B cell (primary cell): ENCODE measurements at regions not wholly inside any gene's neighbourhood (a gene's known extent, or its start where the extent isn't known, plus 50 kb on each side); places are given as distances from the start of the nearest gene placed in this dataset.

Source experiments
- ATAC-seq: fragments of 200-7000 bp; cut with Tn5 transposase; one replicate; pipeline ENCODE4 v1.10.0; 2021; ENCODE audit warnings: low read depth, mild to moderate bottlenecking, moderate number of reproducible peaks, moderate library complexity
- CTCF ChIA-PET: fragments of 350-600 bp; sonication (Branson Sonifier 250); formaldehyde crosslinking; loops from one replicate; lab custom pipeline; 2021; ENCODE audit warnings: antibody characterized with exemption, inconsistent platforms; lab: Charles Lee
- POLR2A ChIA-PET: fragments of 350-600 bp; sonication (Branson Sonifier 250); formaldehyde crosslinking; loops from one replicate; lab custom pipeline; 2021; ENCODE audit warnings: antibody characterized with exemption; lab: Charles Lee
- DNase-seq: peaks from one replicate; pipeline ENCODE4 v3.0.0; 2013
- H2AFZ ChIP-seq: 2 replicates; pipeline ENCODE4 v1.6.1; 2012; ENCODE audit warnings: mild to moderate bottlenecking, low read depth, low read length; ENCODE audit not compliant: insufficient read depth, poor library complexity, severe bottlenecking
- H3K27ac ChIP-seq, 2 donors: 1 replicate in 1 of 2; 2 replicates in 1 of 2; pipeline ENCODE4 v1.5.1; 2012 to 2013; ENCODE audit warnings: low read length in 2 of 2, mild to moderate bottlenecking in 2 of 2, moderate library complexity in 1 of 2
- H3K27me3 ChIP-seq, 4 experiments: fragments of 200-600 bp in 1 of 4; sonication (generic) in 1 of 4; replicated peaks in 1 of 4; 1 replicate in 2 of 4; 2 replicates in 2 of 4; pipeline versions ENCODE4 v1.6.1 to v1.7.0; 2013 to 2016; ENCODE audit warnings: low read length in 3 of 4, mild to moderate bottlenecking in 2 of 4, mixed read lengths in 1 of 4, moderate library complexity in 1 of 4; ENCODE audit not compliant: insufficient read depth in 4 of 4, control insufficient read depth in 3 of 4; ENCODE audit errors: control extremely low read depth in 1 of 4
- H3K36me3 ChIP-seq, 2 experiments: replicated peaks in 1 of 2; 1 replicate in 1 of 2; 2 replicates in 1 of 2; pipeline versions ENCODE4 v1.6.1 to v1.7.1; 2013; ENCODE audit warnings: low read length in 1 of 2; ENCODE audit not compliant: insufficient read depth in 2 of 2, control insufficient read depth in 1 of 2; ENCODE audit errors: control extremely low read depth in 1 of 2, extremely low read depth in 1 of 2
- H3K4me1 ChIP-seq, 2 donors: fragments of 200-600 bp in 1 of 2; sonication (generic) in 1 of 2; 1 replicate in 1 of 2; 2 replicates in 1 of 2; pipeline versions ENCODE4 v1.5.1 to v1.6.1; 2013 to 2017; ENCODE audit warnings: low read length in 2 of 2; ENCODE audit not compliant: control insufficient read depth in 2 of 2, insufficient read depth in 2 of 2
- H3K4me2 ChIP-seq: replicated peaks from 2 replicates; pipeline ENCODE3; 2012; ENCODE audit warnings: mild to moderate bottlenecking, low read depth, low read length; ENCODE audit not compliant: poor library complexity, severe bottlenecking
- H3K4me3 ChIP-seq, 5 experiments: fragments of 200-600 bp in 1 of 5; sonication (generic) in 1 of 5; 1 replicate in 3 of 5; 2 replicates in 2 of 5; pipeline versions ENCODE4 v1.5.1 to v1.7.0; 2011 to 2016; ENCODE audit warnings: low read length in 4 of 5, mild to moderate bottlenecking in 4 of 5, low read depth in 2 of 5, control low read depth in 1 of 5, moderate library complexity in 1 of 5; ENCODE audit not compliant: insufficient read depth in 1 of 5; ENCODE audit errors: control extremely low read depth in 1 of 5, extremely low read depth in 1 of 5
- H3K79me2 ChIP-seq: fragments of 200-600 bp; sonication (generic); one replicate; pipeline ENCODE4 v1.6.0; 2016; ENCODE audit warnings: low read length; ENCODE audit not compliant: control insufficient read depth, insufficient read depth
- H3K9ac ChIP-seq: fragments of 200-600 bp; sonication (generic); 2 replicates; pipeline ENCODE4 v1.6.1; 2017; ENCODE audit warnings: mild to moderate bottlenecking, low read length, moderate library complexity
- H3K9me3 ChIP-seq, 3 donors: one replicate each; pipeline versions ENCODE4 v1.6.1 to v1.7.1; 2013; ENCODE audit warnings: low read length in 2 of 3; ENCODE audit not compliant: control insufficient read depth in 2 of 3, insufficient read depth in 1 of 3; ENCODE audit errors: control extremely low read depth in 1 of 3
- H4K20me1 ChIP-seq: 2 replicates; pipeline ENCODE4 v1.6.0; 2012; ENCODE audit warnings: mild to moderate bottlenecking, low read length; ENCODE audit not compliant: insufficient read depth, control insufficient read depth, poor library complexity, severe bottlenecking
- H3K27ac Mint-ChIP-seq: one replicate; pipeline ENCODE4 v1.8.0; 2021; ENCODE audit warnings: mixed read lengths
- H3K27me3 Mint-ChIP-seq: one replicate; pipeline ENCODE4 v1.8.0; 2021; ENCODE audit warnings: mixed read lengths
- H3K4me1 Mint-ChIP-seq: one replicate; pipeline ENCODE4 v1.8.0; 2021; ENCODE audit warnings: mixed read lengths
- H3K4me3 Mint-ChIP-seq: one replicate; pipeline ENCODE4 v1.8.0; 2021; ENCODE audit warnings: mixed read lengths
- H3K9me3 Mint-ChIP-seq: one replicate; pipeline ENCODE4 v1.8.0; 2022; ENCODE audit warnings: mixed read lengths; ENCODE audit not compliant: insufficient read depth
- CTCF ChIP-seq: fragments of 200-600 bp; IDR thresholded peaks from one replicate; pipeline ENCODE4 v1.8.0; 2022; ENCODE audit warnings: antibody characterized with exemption, mild to moderate bottlenecking
- EZH2 ChIP-seq: IDR thresholded peaks from 2 replicates; pipeline ENCODE4 v1.6.1; 2012; ENCODE audit warnings: borderline replicate concordance, low read depth, mild to moderate bottlenecking, moderate library complexity, low read length; ENCODE audit not compliant: insufficient read depth, poor library complexity, severe bottlenecking
- WGBS: methylation state at CpG from one replicate; pipeline ENCODE4 v1.1.5; 2013; ENCODE audit warnings: missing lambda C conversion rate; ENCODE audit not compliant: insufficient coverage; 5-methylcytosine and 5-hydroxymethylcytosine counted together
- intact Hi-C: fragments of 100-400 bp; cut with micrococcal nuclease; formaldehyde crosslinking; loops from one replicate; pipeline ENCODE4 v1.10.0; 2022

- CTCF ChIA-PET: no interaction called here
Measured at GRCh38 chr4:25539241-25539640, 116.4 kb upstream of the SLC34A2 start.

GRCh38 chr4:25540734-25541133, 114.9 kb upstream of the SLC34A2 start:
- Histone ChIP-seq H4K20me1 (no peaks in the 10 kb centered on the region), H3K9ac (no peak overlapping the region), H3K4me1 (peaks cover 0 to 7% of the 10 kb centered on the region in 2 donors), H3K79me2 (no peaks in the 10 kb centered on the region), H3K27me3 (peaks cover 0 to 3% (median 1%) of the 10 kb centered on the region in 4 experiments), H3K4me2 (no peak overlapping the region), H3K36me3 (no peaks in the 10 kb centered on the region), H2AFZ (no peak overlapping the region), H3K9me3 (no peaks in the 10 kb centered on the region), H3K4me3 (no peak overlapping the region), H3K27ac (no peak overlapping the region)
- POLR2A ChIA-PET: no interaction called here
- ATAC-seq (no peak), DNase-seq (no peak)
- Mint-ChIP-seq H3K9me3 (no peaks in the 10 kb centered on the region), H3K4me3 (no peak overlapping the region), H3K27me3 (peaks cover 13% of the 10 kb centered on the region), H3K4me1 (peaks cover 11% of the 10 kb centered on the region), H3K27ac (no peak overlapping the region)
- intact Hi-C loops: no loop called here
- WGBS: no CpG with 5 or more reads among the region's 2 CpGs
- CTCF ChIA-PET: no interaction called here
- TF ChIP-seq CTCF (no peak), EZH2 (no peak)

More at GRCh38 chr4:25539241-25539640, 116.4 kb upstream of the SLC34A2 start:
- TF ChIP-seq CTCF (no peak), EZH2 (no peak)
- H3K9me3 ChIP-seq: no peaks in the 10 kb centered on the region
- no peak overlapping the region for H2AFZ ChIP-seq
- WGBS: 92% methylated on average over 2 of the region's 3 CpGs
- H3K27ac Mint-ChIP-seq: no peak overlapping the region
- H3K4me3 Mint-ChIP-seq: no peak overlapping the region
- peaks cover 0 to 3% (median 1%) of the 10 kb centered on the region in 4 experiments for H3K27me3 ChIP-seq
- no peak overlapping the region for H3K4me3 ChIP-seq
- H3K9ac ChIP-seq: no peak overlapping the region
- DNase-seq: no peak
- intact Hi-C loops: no loop called here
- peaks cover 20% of the 10 kb centered on the region for H3K27me3 Mint-ChIP-seq
- ATAC-seq: no peak
- no peaks in the 10 kb centered on the region for H3K79me2 ChIP-seq
- H3K9me3 Mint-ChIP-seq: no peaks in the 10 kb centered on the region
- POLR2A ChIA-PET: no interaction called here
- peaks cover 18% of the 10 kb centered on the region for H3K4me1 Mint-ChIP-seq
- H3K36me3 ChIP-seq: no peaks in the 10 kb centered on the region
- H3K4me1 ChIP-seq: peaks cover 0 to 7% of the 10 kb centered on the region in 2 donors
- no peak overlapping the region for H3K4me2 ChIP-seq
- no peaks in the 10 kb centered on the region for H4K20me1 ChIP-seq
- no peak overlapping the region for H3K27ac ChIP-seq
